GM23338 (cell line): ENCODE measurements at regions not wholly inside any gene's neighbourhood (a gene's known extent, or its start where the extent isn't known, plus 50 kb on each side); places are given as distances from the start of the nearest gene placed in this dataset.

Experiments used
- CTCF ChIP-seq, 2 experiments: fragments of 200-600 bp in 1 of 2; sonication (generic) in 1 of 2; conservative IDR thresholded peaks; 2 replicates each; pipeline versions ENCODE4 v1.5.1 to v1.6.1; 2016 to 2017; ENCODE audit warnings: antibody characterized with exemption in 2 of 2, low read depth in 2 of 2, mild to moderate bottlenecking in 2 of 2, moderate library complexity in 1 of 2
- EZH2 ChIP-seq: fragments of 200-600 bp; sonication (generic); IDR thresholded peaks from one replicate; pipeline ENCODE4 v1.8.0; 2017; ENCODE audit warnings: antibody characterized with exemption, mild to moderate bottlenecking, low read depth; ENCODE audit not compliant: unreplicated experiment
- EZH2phosphoT487 ChIP-seq: fragments of 200-600 bp; sonication (generic); IDR thresholded peaks from one replicate; pipeline ENCODE4 v1.8.1; 2018; ENCODE audit warnings: antibody characterized with exemption; ENCODE audit not compliant: unreplicated experiment
- NANOG ChIP-seq: IDR thresholded peaks from 2 replicates; pipeline ENCODE4 v1.6.1; 2016; ENCODE audit warnings: antibody characterized with exemption, borderline replicate concordance
- POLR2AphosphoS5 ChIP-seq: IDR thresholded peaks from 2 replicates; pipeline ENCODE4 v1.6.1; 2016; ENCODE audit warnings: antibody characterized with exemption, low read depth
- REST ChIP-seq: IDR thresholded peaks from one replicate; pipeline ENCODE4 v1.6.1; 2018; ENCODE audit warnings: antibody characterized with exemption; ENCODE audit not compliant: unreplicated experiment
- ZNF114 ChIP-seq: fragments of 250-450 bp; sonication (Bioruptor Pico); IDR thresholded peaks from 2 replicates; pipeline ENCODE4 v1.5.0; 2020; ENCODE audit warnings: mild to moderate bottlenecking, moderate library complexity
- ZNF331 ChIP-seq: fragments of 250-450 bp; sonication (Bioruptor Pico); IDR thresholded peaks from 2 replicates; pipeline ENCODE4 v1.5.0; 2020; ENCODE audit warnings: low read depth, mild to moderate bottlenecking, moderate library complexity

GRCh38 chr3:11703146-11703545 is 59.4 kb upstream of the VGLL4 start:
- no peak for TF ChIP-seq ZNF331 (CRISPR knock-in tag)
- no peak for TF ChIP-seq EZH2phosphoT487
- TF ChIP-seq CTCF (conservative IDR thresholded peaks at IDR 0.05; ENCODE audit: low read depth in 2 of 2): no peak
- no peak for TF ChIP-seq REST
- TF ChIP-seq POLR2AphosphoS5: no peak
- TF ChIP-seq EZH2: no peak
- no peak for TF ChIP-seq ZNF114 (CRISPR knock-in tag)
- no peak for TF ChIP-seq NANOG
